Pancreas (tissue), 10 donors: ENCODE measurements at regions not wholly inside any gene's neighbourhood (a gene's known extent, or its start where the extent isn't known, plus 50 kb on each side); places are given as distances from the start of the nearest gene placed in this dataset.
"Not testable (repeated sequence)": the region's sequence is repeated elsewhere in the genome, so short reads cannot be mapped to it uniquely, and the experiment has no call there.

Experiments
- ATAC-seq, 4 donors: fragments of 200-7000 bp; cut with Tn5 transposase; one replicate each; pipeline versions ENCODE4 v1.8.0 to v1.9.1; 2020; ENCODE audit warnings: mild to moderate bottlenecking in 4 of 4, moderate library complexity in 4 of 4
- DNase-seq, 6 donors: peaks; one replicate each; pipeline ENCODE4 v3.0.0-alpha.2; 2020
- FAIRE-seq: peaks from 2 replicates; lab custom pipeline; 2012; peaks lifted over from hg19 to GRCh38; lab: Jason Lieb, UNC
- H3K27ac ChIP-seq, 4 donors: fragments of 200-600 bp; sonication (generic); 1 replicate in 3 of 4; 2 replicates in 1 of 4; pipeline versions ENCODE4 v1.5.0 to v1.8.0; 2020
- H3K27me3 ChIP-seq, 4 donors: fragments of 200-600 bp; one replicate each; pipeline ENCODE4 v1.8.0; 2021
- H3K36me3 ChIP-seq, 3 donors: fragments of 200-600 bp; sonication (generic) in 1 of 3; one replicate each; pipeline versions ENCODE4 v1.5.0 to v1.8.0; 2020 to 2021
- H3K4me1 ChIP-seq, 3 donors: fragments of 200-600 bp; one replicate each; pipeline ENCODE4 v1.8.0; 2021
- H3K4me3 ChIP-seq, 4 donors: fragments of 200-600 bp; sonication (generic) in 2 of 4; one replicate each; pipeline versions ENCODE4 v1.5.0 to v1.8.0; 2020 to 2021
- H3K9me3 ChIP-seq, 4 donors: fragments of 200-600 bp; one replicate each; pipeline ENCODE4 v1.8.0; 2021
- CTCF ChIP-seq, 4 donors: fragments of 200-600 bp; sonication (generic) in 3 of 4; IDR thresholded peaks; one replicate each; pipeline versions ENCODE4 v1.5.0 to v1.8.0; 2021; ENCODE audit warnings: antibody characterized with exemption in 4 of 4
- WGBS, 2 donors: extraction: QIAGEN DNeasy Blood & Tissue Kit; methylation state at CpG; one replicate each; pipeline ENCODE4 v1.1.7; 2013; 5-methylcytosine and 5-hydroxymethylcytosine counted together
- intact Hi-C, 3 donors: fragments of 100-400 bp; cut with DNase I; formaldehyde crosslinking; loops; one replicate each; pipeline versions ENCODE4 v1.11.1 to v1.14.2; 2022
- donor health status: healthy with polysubstance abuse.
- donor health status: DM: no; HTN: no; CAD: no; lungs with moderate emphysema.
- donor health status: DM: no; HTN: no; CAD: no.
- donor health status: control.
- donor health status: control.
- donor health status: Bipolar disorder and iron deficiency.
- donor health status: DM: yes; HTN: yes; CAD: no.
- donor health status: DM: no; HTN: no; CAD: no.
- donor health status: DM: no; HTN: no; CAD: no.
- donor health status: DM: yes; HTN: yes; CAD: no.

- Histone ChIP-seq H3K4me1 (no peaks in the 10 kb centered on the region), H3K36me3 (no peaks in the 10 kb centered on the region), H3K4me3 (no peak overlapping the region), H3K27ac (no peak overlapping the region), H3K9me3 (no peaks in the 10 kb centered on the region), H3K27me3 (no peaks in the 10 kb centered on the region)
- no peak for ATAC-seq
- DNase-seq, result no peak
- intact Hi-C loops, result no loop called here
- WGBS, 2 donors, result 63 to 64% methylated on average over 11 of the region's 11 CpGs
- no peak for TF ChIP-seq CTCF (IDR thresholded peaks at IDR 0.05)
- no peak for FAIRE-seq
Measured at GRCh38 chr1:4178501-4179113, 278.5 kb upstream of the C1orf174 start.

- intact Hi-C loops, result no loop called here
- H3K36me3 ChIP-seq, result no peaks in the 10 kb centered on the region
- 48 to 60% methylated on average over 7 of the region's 7 CpGs for WGBS, 2 donors
- H3K27me3 ChIP-seq, result no peaks in the 10 kb centered on the region
- H3K4me1 ChIP-seq, result no peaks in the 10 kb centered on the region
- DNase-seq (no peak), FAIRE-seq (no peak), ATAC-seq (no peak)
- TF ChIP-seq CTCF (IDR thresholded peaks at IDR 0.05), result no peak
- no peaks in the 10 kb centered on the region for H3K9me3 ChIP-seq
- no peak overlapping the region for H3K27ac ChIP-seq
- H3K4me3 ChIP-seq, result no peak overlapping the region
Measured at GRCh38 chr1:4179914-4180735, 280.1 kb upstream of the C1orf174 start.

GRCh38 chr1:4186486-4186885 lies 286.4 kb upstream of the C1orf174 start:
- H3K4me1 ChIP-seq, FAIRE-seq, intact Hi-C loops, DNase-seq, H3K27me3 ChIP-seq, ATAC-seq, H3K9me3 ChIP-seq, H3K4me3 ChIP-seq, H3K36me3 ChIP-seq, H3K27ac ChIP-seq: not testable (repeated sequence)
- WGBS, 2 donors, result 53 to 66% methylated on average over 2 of the region's 2 CpGs

- no peak overlapping the region for H3K4me3 ChIP-seq
- no peaks in the 10 kb centered on the region for H3K9me3 ChIP-seq
- H3K27ac ChIP-seq, result no peak overlapping the region
- no peaks in the 10 kb centered on the region for H3K27me3 ChIP-seq
- intact Hi-C loops, result no loop called here
- DNase-seq (no peak), FAIRE-seq (no peak), ATAC-seq (no peak)
- no peak for TF ChIP-seq CTCF (IDR thresholded peaks at IDR 0.05)
- no peaks in the 10 kb centered on the region for H3K36me3 ChIP-seq
- no peaks in the 10 kb centered on the region for H3K4me1 ChIP-seq
Measured at GRCh38 chr1:4203501-4203900, 303.4 kb upstream of the C1orf174 start.

GRCh38 chr1:4207183-4207582 lies 307.1 kb upstream of the C1orf174 start:
- ATAC-seq, result no peak
- 53 to 58% methylated on average over 4 of the region's 4 CpGs for WGBS, 2 donors
- Histone ChIP-seq H3K27ac (no peak overlapping the region), H3K9me3 (no peaks in the 10 kb centered on the region), H3K27me3 (no peaks in the 10 kb centered on the region), H3K4me1 (no peaks in the 10 kb centered on the region), H3K36me3 (no peaks in the 10 kb centered on the region), H3K4me3 (no peak overlapping the region)
- FAIRE-seq, result no peak
- TF ChIP-seq CTCF (IDR thresholded peaks at IDR 0.05), result no peak
- intact Hi-C loops, result no loop called here
- no peak for DNase-seq
